HCT116 (cell line): ENCODE measurements at regions not wholly inside any gene's neighbourhood (a gene's known extent, or its start where the extent isn't known, plus 50 kb on each side); places are given as distances from the start of the nearest gene placed in this dataset.

Experiments used
- ATAC-seq: fragments of 200-7000 bp; cut with Tn5 transposase; 2 replicates; pipeline ENCODE4 v1.9.1; 2020; ENCODE audit warnings: mild to moderate bottlenecking, moderate library complexity
- BruUV-seq: library from RNA; stranded (reverse); fragments of 400-500 nt; replicated peaks from 2 replicates; lab custom pipeline; 2021; lab: Mats Ljungman, UMichigan
- CTCF ChIA-PET: fragments of 300-600 bp; sonication (Branson Sonifier 250); formaldehyde crosslinking; loops from one replicate; lab custom pipeline; 2021; ENCODE audit warnings: antibody characterized with exemption; lab: Charles Lee
- POLR2A ChIA-PET: fragments of 300-600, 350-600 bp; sonication (Branson Sonifier 250); formaldehyde crosslinking; loops from one replicate; lab custom pipeline; 2021; ENCODE audit warnings: antibody characterized with exemption; lab: Charles Lee
- RAD21 ChIA-PET, 2 experiments: fragments of 300-600 bp; sonication (Branson Sonifier 250); formaldehyde crosslinking; loops; one replicate each; lab custom pipeline; 2023; ENCODE audit warnings: low total read pairs in 2 of 2; ENCODE audit not compliant: uncharacterized antibody in 2 of 2, unreplicated experiment in 2 of 2, low non-redundant PET in 1 of 2; lab: Charles Lee
- DNase-seq: peaks from one replicate; pipeline ENCODE4 v3.0.0-alpha.2; 2010; ENCODE audit warnings: low read depth, low spot score
- H2AFZ ChIP-seq: fragments of 200-600 bp; shearing (Covaris generic), sonication (generic); 2 replicates; pipeline ENCODE4 v1.6.1; 2017; ENCODE audit warnings: low read depth, mixed run types, mixed read lengths, antibody characterized with exemption, low read length; ENCODE audit not compliant: poor library complexity, severe bottlenecking
- H3K27ac ChIP-seq: 2 replicates; pipeline ENCODE4 v1.5.1; 2012; ENCODE audit warnings: low read depth, low read length
- H3K27me3 ChIP-seq: fragments of 200-600 bp; sonication (generic); 2 replicates; pipeline ENCODE4 v1.6.1; 2016; ENCODE audit warnings: mixed run types, low read length, mixed read lengths; ENCODE audit not compliant: insufficient read depth
- H3K36me3 ChIP-seq, 2 experiments: fragments of 200-500 bp in 1 of 2; fragments of 200-600 bp in 1 of 2; sonication (Bioruptor generic) in 1 of 2; sonication (generic) in 1 of 2; 2 replicates each; pipeline versions ENCODE4 v1.5.1 to v1.6.1; 2014 to 2016; ENCODE audit warnings: low read length in 2 of 2, inconsistent platforms in 1 of 2, mixed read lengths in 1 of 2, mixed run types in 1 of 2; ENCODE audit not compliant: insufficient read depth in 2 of 2, control insufficient read depth in 1 of 2
- H3K4me1 ChIP-seq, 2 experiments: fragments of 200-600 bp in 1 of 2; sonication (generic) in 1 of 2; 2 replicates each; pipeline versions ENCODE4 v1.5.1 to v1.6.1; 2012 to 2017; ENCODE audit warnings: low read length in 2 of 2, inconsistent platforms in 1 of 2, mild to moderate bottlenecking in 1 of 2, mixed read lengths in 1 of 2, mixed run types in 1 of 2, moderate library complexity in 1 of 2; ENCODE audit not compliant: insufficient read depth in 2 of 2, control insufficient read depth in 1 of 2
- H3K4me2 ChIP-seq: fragments of 200-600 bp; sonication (generic); 2 replicates; pipeline ENCODE4 v1.6.1; 2017; ENCODE audit warnings: mixed run types, low read length, mixed read lengths
- H3K4me3 ChIP-seq, 2 experiments: fragments of 200-600 bp in 1 of 2; sonication (generic) in 1 of 2; replicated peaks in 1 of 2; 2 replicates each; pipeline ENCODE4 v1.5.1; 2011 to 2016; ENCODE audit warnings: low read length in 2 of 2, control low read depth in 1 of 2, low read depth in 1 of 2, mild to moderate bottlenecking in 1 of 2, mixed read lengths in 1 of 2, mixed run types in 1 of 2
- H3K79me2 ChIP-seq: fragments of 200-600 bp; sonication (generic); 2 replicates; pipeline ENCODE4 v1.6.1; 2017; ENCODE audit warnings: mild to moderate bottlenecking, mixed run types, low read length, moderate library complexity, mixed read lengths; ENCODE audit not compliant: insufficient read depth
- H3K9ac ChIP-seq: fragments of 200-600 bp; sonication (generic); 2 replicates; pipeline ENCODE4 v1.6.1; 2016; ENCODE audit warnings: low read length, mixed read lengths
- H3K9me2 ChIP-seq: fragments of 200-600 bp; sonication (generic), shearing (Covaris generic); 2 replicates; pipeline ENCODE4 v1.6.1; 2017; ENCODE audit warnings: mixed run types, mild to moderate bottlenecking, moderate library complexity; ENCODE audit not compliant: insufficient read depth
- H3K9me3 ChIP-seq, 2 experiments: fragments of 200-500 bp in 1 of 2; fragments of 200-600 bp in 1 of 2; sonication (Bioruptor generic) in 1 of 2; sonication (generic) in 1 of 2; 2 replicates each; pipeline ENCODE4 v1.6.1; 2014 to 2017; ENCODE audit warnings: low read length in 2 of 2, mixed read lengths in 2 of 2, inconsistent platforms in 1 of 2, low read depth in 1 of 2, mild to moderate bottlenecking in 1 of 2, mixed run types in 1 of 2, moderate library complexity in 1 of 2; ENCODE audit not compliant: control insufficient read depth in 1 of 2, insufficient read depth in 1 of 2
- H4K20me1 ChIP-seq: fragments of 200-600 bp; sonication (generic), shearing (Covaris generic); 2 replicates; pipeline ENCODE4 v1.6.1; 2017; ENCODE audit warnings: mixed run types, mild to moderate bottlenecking, moderate library complexity; ENCODE audit not compliant: insufficient read depth
- CBX3 ChIP-seq: IDR thresholded peaks from 2 replicates; pipeline ENCODE4 v1.6.1; 2012; ENCODE audit warnings: low read depth
- ELF1 ChIP-seq: IDR thresholded peaks from 2 replicates; pipeline ENCODE4 v1.6.1; 2012; ENCODE audit warnings: low read depth, borderline replicate concordance
- FOSL1 ChIP-seq: IDR thresholded peaks from 2 replicates; pipeline ENCODE4 v1.6.1; 2012; ENCODE audit warnings: low read depth
- JUND ChIP-seq: IDR thresholded peaks from 2 replicates; pipeline ENCODE4 v1.6.1; 2012
- POLR2A ChIP-seq: IDR thresholded peaks from 2 replicates; pipeline ENCODE4 v1.7.0; 2011; ENCODE audit warnings: borderline replicate concordance; ENCODE audit not compliant: insufficient read depth, insufficient read length; ENCODE audit errors: extremely low read depth
- SIN3A ChIP-seq: IDR thresholded peaks from 2 replicates; pipeline ENCODE4 v1.6.1; 2012; ENCODE audit warnings: low read depth
- SP1 ChIP-seq: IDR thresholded peaks from 2 replicates; pipeline ENCODE4 v1.6.1; 2012; ENCODE audit warnings: low read depth
- SRF ChIP-seq: IDR thresholded peaks from 2 replicates; pipeline ENCODE4 v1.6.1; 2012; ENCODE audit warnings: low read depth
- YY1 ChIP-seq: IDR thresholded peaks from 2 replicates; pipeline ENCODE4 v1.6.1; 2011; ENCODE audit warnings: low read length, low read depth, moderate library complexity, mild to moderate bottlenecking; ENCODE audit not compliant: insufficient replicate concordance; ENCODE audit errors: extremely low read depth
- ZBTB33 ChIP-seq: IDR thresholded peaks from 2 replicates; pipeline ENCODE4 v1.6.1; 2011; ENCODE audit warnings: mild to moderate bottlenecking, low read length, moderate library complexity; ENCODE audit not compliant: insufficient replicate concordance; ENCODE audit errors: extremely low read depth
- intact Hi-C: fragments of 100-400 bp; cut with micrococcal nuclease; formaldehyde crosslinking; loops from 2 replicates; pipeline ENCODE4 v1.10.0; 2022
- TF ChIP-seq, protein P1 (sequence below): IDR thresholded peaks from 2 replicates; pipeline ENCODE4 v1.6.1; 2012

- Histone ChIP-seq H4K20me1 (no peaks in the 10 kb centered on the region), H3K27ac (no peak overlapping the region), H3K36me3 (no peaks in the 10 kb centered on the region), H3K27me3 (no peaks in the 10 kb centered on the region), H3K4me1 (no peaks in the 10 kb centered on the region), H3K4me2 (no peak overlapping the region), H2AFZ (no peak overlapping the region), H3K9ac (no peak overlapping the region), H3K9me3 (no peaks in the 10 kb centered on the region), H3K79me2 (no peaks in the 10 kb centered on the region), H3K9me2 (no peaks in the 10 kb centered on the region), H3K4me3 (no peak overlapping the region)
- ChIA-PET CTCF (interaction anchor here (1.0 kb wide), 1 partner anchor 19 kb away, joined by 3 read pairs; no protein-coding TSS in a partner anchor), POLR2A (interaction anchor here (1.3 kb wide), 1 partner anchor 52 kb away, joined by 3 read pairs; a partner anchor contains a TSS), RAD21 (no interaction called here)
- DNase-seq = no peak
- no TSS peak for BruUV-seq
- no peak for ATAC-seq
- intact Hi-C loops = no loop called here
- no peak for TF ChIP-seq YY1
- TF ChIP-seq ZBTB33 = no peak
- no peak for TF ChIP-seq POLR2A
- no peak for TF ChIP-seq SIN3A
- TF ChIP-seq ELF1 = no peak
- TF ChIP-seq SP1 = no peak
- TF ChIP-seq SRF = no peak
- no peak for TF ChIP-seq JUND
- TF ChIP-seq, protein P1, sequence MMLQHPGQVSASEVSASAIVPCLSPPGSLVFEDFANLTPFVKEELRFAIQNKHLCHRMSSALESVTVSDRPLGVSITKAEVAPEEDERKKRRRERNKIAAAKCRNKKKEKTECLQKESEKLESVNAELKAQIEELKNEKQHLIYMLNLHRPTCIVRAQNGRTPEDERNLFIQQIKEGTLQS = no peak
- no peak for TF ChIP-seq FOSL1
- no peak for TF ChIP-seq CBX3
Observed at GRCh38 chr6:26276841-26277648, 88.0 kb upstream of the BTN3A2 start.
